ENCODE measurements at regions not wholly inside any gene's neighbourhood (a gene's known extent, or its start where the extent isn't known, plus 50 kb on each side); places are given as distances from the start of the nearest gene placed in this dataset.
"Not testable (repeated sequence)": the region's sequence is repeated elsewhere in the genome, so short reads cannot be mapped to it uniquely, and the experiment has no call there.

GRCh38 chr2:52017646-52018235 lies 985.8 kb upstream of the NRXN1 start:
- no peak for DNase-seq (ENCODE audit: low spot score)

GRCh38 chr2:52006821-52007366 lies 975.0 kb upstream of the NRXN1 start:
- not testable (repeated sequence) for DNase-seq (ENCODE audit: low spot score)

GRCh38 chr2:52000151-52000855 lies 968.4 kb upstream of the NRXN1 start:
- DNase-seq (ENCODE audit: low spot score): no peak

- no peak for DNase-seq (ENCODE audit: low spot score)
Observed at GRCh38 chr2:51998890-51999289, 967.0 kb upstream of the NRXN1 start.

- DNase-seq (ENCODE audit: low spot score): peak; percentile 3
Observed at GRCh38 chr2:51997571-51997970, 965.6 kb upstream of the NRXN1 start.

- no peak for DNase-seq (ENCODE audit: low spot score)
Observed at GRCh38 chr2:51995293-51995692, 963.4 kb upstream of the NRXN1 start.

- DNase-seq (ENCODE audit: low spot score): no peak
Observed at GRCh38 chr2:51994123-51994763, 962.3 kb upstream of the NRXN1 start.

- no peak for DNase-seq (ENCODE audit: low spot score)
Observed at GRCh38 chr2:51990684-51991083, 958.8 kb upstream of the NRXN1 start.

GRCh38 chr2:51986101-51986500 lies 954.2 kb upstream of the NRXN1 start:
- DNase-seq (ENCODE audit: low spot score): no peak

- DNase-seq (ENCODE audit: low spot score): no peak
Observed at GRCh38 chr2:51981783-51982182, 949.9 kb upstream of the NRXN1 start.

- DNase-seq (ENCODE audit: low spot score): no peak
Observed at GRCh38 chr2:51976623-51977022, 944.7 kb upstream of the NRXN1 start.

GRCh38 chr2:51971136-51971535 lies 939.2 kb upstream of the NRXN1 start:
- DNase-seq (ENCODE audit: low spot score): no peak

- DNase-seq (ENCODE audit: low spot score): no peak
Observed at GRCh38 chr2:51969347-51969746, 937.4 kb upstream of the NRXN1 start.

- no peak for DNase-seq (ENCODE audit: low spot score)
Observed at GRCh38 chr2:51960841-51961335, 929.0 kb upstream of the NRXN1 start.

- DNase-seq (ENCODE audit: low spot score): no peak
Observed at GRCh38 chr2:51960281-51960680, 928.3 kb upstream of the NRXN1 start.

GRCh38 chr2:51959696-51960095 lies 927.8 kb upstream of the NRXN1 start:
- no peak for DNase-seq (ENCODE audit: low spot score)

- DNase-seq (ENCODE audit: low spot score): no peak
Observed at GRCh38 chr2:51953931-51954330, 922.0 kb upstream of the NRXN1 start.

GRCh38 chr2:51921076-51921475 lies 889.1 kb upstream of the NRXN1 start:
- DNase-seq (ENCODE audit: low spot score): no peak

GRCh38 chr2:51920509-51920908 lies 888.6 kb upstream of the NRXN1 start:
- DNase-seq (ENCODE audit: low spot score): no peak

GRCh38 chr2:51919395-51919794 lies 887.5 kb upstream of the NRXN1 start:
- no peak for DNase-seq (ENCODE audit: low spot score)

- DNase-seq (ENCODE audit: low spot score): no peak
Observed at GRCh38 chr2:51918113-51918512, 886.2 kb upstream of the NRXN1 start.

- no peak for DNase-seq (ENCODE audit: low spot score)
Observed at GRCh38 chr2:51903728-51904127, 871.8 kb upstream of the NRXN1 start.

- DNase-seq (ENCODE audit: low spot score): no peak
Observed at GRCh38 chr2:51899643-51900042, 867.7 kb upstream of the NRXN1 start.

Data from RKO (cell line).